GM20000 (cell line): ENCODE measurements at regions not wholly inside any gene's neighbourhood (a gene's known extent, or its start where the extent isn't known, plus 50 kb on each side); places are given as distances from the start of the nearest gene placed in this dataset.

Experiments
- DNase-seq: peaks from one replicate; pipeline ENCODE4 v3.0.0; 2012; ENCODE audit warnings: low spot score
- TF ChIP-seq, protein P1 (sequence below): IDR thresholded peaks from 2 replicates; pipeline ENCODE4 v1.5.1; 2012; ENCODE audit warnings: mild to moderate bottlenecking, control low read depth; ENCODE audit errors: extremely low read depth, missing control alignments

DNA sequence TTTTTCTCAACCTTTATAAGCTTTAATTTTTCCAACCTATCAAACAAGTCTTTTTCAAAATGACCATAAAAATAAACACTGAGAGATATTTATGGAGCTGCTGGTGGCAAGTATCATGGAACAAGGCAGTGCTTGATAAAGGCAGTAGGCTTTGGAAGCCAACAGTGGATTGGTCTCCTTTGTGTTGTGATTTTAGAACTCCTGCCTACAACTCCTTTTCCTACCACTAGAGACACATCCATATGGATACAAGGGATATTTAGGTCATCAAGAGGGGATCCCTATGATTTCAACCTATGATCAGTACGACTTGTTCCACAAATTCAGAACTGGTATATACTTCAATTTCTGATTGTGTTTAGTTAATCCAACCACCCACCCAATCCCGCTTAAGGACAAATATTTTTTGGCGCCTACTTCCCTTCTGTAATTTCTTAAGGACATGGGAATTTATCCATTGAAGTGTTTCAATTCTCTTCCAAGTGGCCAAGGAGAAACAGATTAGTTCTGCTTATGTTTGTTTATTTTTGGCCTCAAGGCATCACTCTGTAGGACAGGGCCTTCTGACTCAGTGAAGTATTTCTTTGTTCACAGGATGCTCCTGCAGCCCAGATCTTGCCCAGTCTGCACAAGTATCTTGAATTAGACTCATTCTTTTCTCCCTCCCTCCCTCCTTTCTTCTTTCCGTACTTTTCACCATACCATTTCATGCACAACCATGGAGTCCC, 2119.6 kb upstream of the PIK3C3 start:
- DNase-seq, result no peak

GRCh38 chr18:39834636-39835035, 2120.4 kb upstream of the PIK3C3 start:
- TF ChIP-seq, protein P1, sequence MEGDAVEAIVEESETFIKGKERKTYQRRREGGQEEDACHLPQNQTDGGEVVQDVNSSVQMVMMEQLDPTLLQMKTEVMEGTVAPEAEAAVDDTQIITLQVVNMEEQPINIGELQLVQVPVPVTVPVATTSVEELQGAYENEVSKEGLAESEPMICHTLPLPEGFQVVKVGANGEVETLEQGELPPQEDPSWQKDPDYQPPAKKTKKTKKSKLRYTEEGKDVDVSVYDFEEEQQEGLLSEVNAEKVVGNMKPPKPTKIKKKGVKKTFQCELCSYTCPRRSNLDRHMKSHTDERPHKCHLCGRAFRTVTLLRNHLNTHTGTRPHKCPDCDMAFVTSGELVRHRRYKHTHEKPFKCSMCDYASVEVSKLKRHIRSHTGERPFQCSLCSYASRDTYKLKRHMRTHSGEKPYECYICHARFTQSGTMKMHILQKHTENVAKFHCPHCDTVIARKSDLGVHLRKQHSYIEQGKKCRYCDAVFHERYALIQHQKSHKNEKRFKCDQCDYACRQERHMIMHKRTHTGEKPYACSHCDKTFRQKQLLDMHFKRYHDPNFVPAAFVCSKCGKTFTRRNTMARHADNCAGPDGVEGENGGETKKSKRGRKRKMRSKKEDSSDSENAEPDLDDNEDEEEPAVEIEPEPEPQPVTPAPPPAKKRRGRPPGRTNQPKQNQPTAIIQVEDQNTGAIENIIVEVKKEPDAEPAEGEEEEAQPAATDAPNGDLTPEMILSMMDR, result no peak
- DNase-seq, result no peak

More for the DNA sequence above, 2119.6 kb upstream of the PIK3C3 start:
- TF ChIP-seq, protein P1, result no peak

DNA sequence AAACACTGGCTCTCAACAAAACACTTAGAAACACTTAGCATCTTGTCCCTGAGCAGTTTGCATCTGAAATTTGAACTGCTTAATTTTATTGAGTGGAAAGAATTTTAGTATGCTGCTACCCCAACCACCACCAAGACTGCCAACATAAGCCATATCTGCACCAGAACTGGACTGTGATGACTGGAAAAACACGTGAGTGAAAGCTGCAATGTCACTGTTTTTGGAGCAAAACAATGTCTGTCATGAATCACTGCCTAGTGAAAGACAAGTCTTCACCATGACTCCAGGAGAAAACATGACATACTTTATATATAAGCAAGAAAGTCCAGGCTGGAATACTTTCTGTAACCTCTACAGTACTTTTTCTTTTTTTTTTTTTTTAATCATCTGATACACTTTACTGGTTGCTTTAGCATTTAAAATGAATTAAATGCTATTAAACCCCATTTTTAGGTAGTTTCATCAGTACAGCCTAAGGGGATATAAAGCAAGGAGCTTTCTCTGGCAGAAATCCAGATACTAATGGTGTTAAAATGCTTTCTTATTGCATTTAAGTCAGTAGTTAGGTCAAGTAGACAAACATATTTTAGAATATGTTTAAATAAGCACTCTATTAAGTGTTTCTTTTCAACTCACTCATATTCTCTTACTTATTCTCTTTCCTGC, 2129.4 kb upstream of the PIK3C3 start:
- TF ChIP-seq, protein P1, result no peak
- no peak for DNase-seq

DNA sequence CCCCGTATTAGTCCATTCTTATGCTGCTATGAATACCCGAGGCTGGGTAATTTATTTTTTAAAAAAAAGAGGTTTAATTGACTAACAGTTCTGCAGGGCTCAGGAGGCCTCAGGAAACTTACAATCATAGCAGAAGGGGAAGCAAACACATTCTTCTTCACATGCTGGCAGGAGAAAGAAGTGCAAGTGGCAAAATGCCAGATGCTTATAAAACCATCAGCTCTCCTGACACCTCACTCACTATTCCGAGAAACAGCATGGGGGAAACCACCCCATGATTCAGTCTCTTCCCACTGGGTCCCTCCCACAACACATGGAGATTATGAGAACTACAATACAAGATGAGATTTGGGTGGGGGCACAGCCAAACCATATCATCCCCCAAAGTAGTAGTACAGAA, 2148.5 kb upstream of the PIK3C3 start:
- TF ChIP-seq, protein P1, result no peak
- no peak for DNase-seq

DNA sequence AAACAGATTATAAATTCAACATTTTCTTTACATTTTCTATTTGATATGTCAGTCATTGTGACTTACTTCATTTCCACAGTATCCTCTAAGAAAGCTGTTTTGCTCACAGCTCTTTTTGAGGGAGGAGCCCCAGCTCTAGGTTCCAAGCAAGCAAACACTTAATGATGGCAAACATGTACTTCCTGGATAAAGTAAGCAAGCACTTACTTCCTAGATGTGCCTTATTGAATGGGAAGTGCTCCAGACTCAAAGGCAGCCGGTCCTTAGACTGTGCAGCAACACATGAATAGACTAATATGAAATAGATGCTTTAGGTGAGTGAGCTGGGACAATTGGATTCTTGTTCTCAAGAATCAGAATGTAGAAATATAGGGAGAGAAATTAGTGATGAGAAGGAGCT, 2149.8 kb upstream of the PIK3C3 start:
- DNase-seq, result no peak
- TF ChIP-seq, protein P1, result no peak

- DNase-seq, result no peak
- TF ChIP-seq, protein P1, result no peak
Observed at GRCh38 chr18:39802648-39803229, 2152.3 kb upstream of the PIK3C3 start.

DNA sequence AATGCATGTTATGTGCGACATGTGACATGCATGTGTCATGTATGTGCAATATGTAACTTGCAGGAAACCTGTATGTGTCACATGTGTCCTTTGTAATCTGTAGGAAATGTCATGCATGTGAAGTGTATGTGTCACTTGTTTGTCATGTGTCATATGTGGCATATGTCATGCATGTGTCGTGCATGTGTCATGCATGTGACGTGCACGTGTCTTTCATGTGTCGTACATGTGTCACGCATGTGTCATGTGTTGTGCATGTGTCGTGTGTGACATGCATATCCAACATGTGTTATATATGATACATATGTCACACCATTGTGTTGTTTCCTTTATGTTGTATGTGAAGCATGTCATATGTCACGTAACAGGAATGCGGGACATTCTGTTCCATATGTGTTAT, 2153.2 kb upstream of the PIK3C3 start:
- no peak for DNase-seq
- TF ChIP-seq, protein P1, result no peak
